ENCODE measurements at regions not wholly inside any gene's neighbourhood (a gene's known extent, or its start where the extent isn't known, plus 50 kb on each side); places are given as distances from the start of the nearest gene placed in this dataset.

GRCh38 chr7:17009007-17009719 is 127.4 kb upstream of the AGR3 start:
- Histone ChIP-seq H3K4me2 (ENCODE audit: low read length) (no peak overlapping the region), H3K27me3 (ENCODE audit: control insufficient read depth, insufficient read depth, low read length) (no peaks in the 10 kb centered on the region), H3K36me3 (ENCODE audit: control insufficient read depth, insufficient read depth, low read length) (no peaks in the 10 kb centered on the region), H3K4me1 (no peaks in the 10 kb centered on the region), H3K9me3 (ENCODE audit: control insufficient read depth, low read length) (no peaks in the 10 kb centered on the region), H3K79me2 (no peaks in the 10 kb centered on the region), H3K4me3 (ENCODE audit: low read depth, low read length) (no peak overlapping the region), H3K27ac (no peak overlapping the region), H3K9ac (no peak overlapping the region), H2AFZ (no peak overlapping the region)
- TF ChIP-seq CTCF (IDR thresholded peaks at IDR 0.05), result no peak

- Histone ChIP-seq H3K9ac (no peak overlapping the region), H2AFZ (no peak overlapping the region), H3K4me3 (ENCODE audit: low read depth, low read length) (no peak overlapping the region), H3K36me3 (ENCODE audit: control insufficient read depth, insufficient read depth, low read length) (no peaks in the 10 kb centered on the region), H3K4me1 (no peaks in the 10 kb centered on the region), H3K9me3 (ENCODE audit: control insufficient read depth, low read length) (no peaks in the 10 kb centered on the region), H3K79me2 (no peaks in the 10 kb centered on the region), H3K4me2 (ENCODE audit: low read length) (no peak overlapping the region), H3K27me3 (ENCODE audit: control insufficient read depth, insufficient read depth, low read length) (no peaks in the 10 kb centered on the region), H3K27ac (no peak overlapping the region)
- no peak for TF ChIP-seq CTCF (IDR thresholded peaks at IDR 0.05)
Observed at GRCh38 chr7:17009933-17010332, 128.2 kb upstream of the AGR3 start.

- Histone ChIP-seq H3K27me3 (ENCODE audit: control insufficient read depth, insufficient read depth, low read length) (no peaks in the 10 kb centered on the region), H3K4me2 (ENCODE audit: low read length) (no peak overlapping the region), H3K36me3 (ENCODE audit: control insufficient read depth, insufficient read depth, low read length) (no peaks in the 10 kb centered on the region), H3K9me3 (ENCODE audit: control insufficient read depth, low read length) (no peaks in the 10 kb centered on the region), H3K27ac (no peak overlapping the region), H2AFZ (no peak overlapping the region), H3K4me1 (no peaks in the 10 kb centered on the region), H3K9ac (no peak overlapping the region), H3K4me3 (ENCODE audit: low read depth, low read length) (no peak overlapping the region), H3K79me2 (no peaks in the 10 kb centered on the region)
- TF ChIP-seq CTCF (IDR thresholded peaks at IDR 0.05), result no peak
Observed at GRCh38 chr7:17010637-17011300, 129.0 kb upstream of the AGR3 start.

GRCh38 chr7:17013204-17013603 is 131.4 kb upstream of the AGR3 start:
- Histone ChIP-seq H3K79me2 (no peaks in the 10 kb centered on the region), H3K27me3 (ENCODE audit: control insufficient read depth, insufficient read depth, low read length) (no peaks in the 10 kb centered on the region), H3K4me1 (peaks cover 5% of the 10 kb centered on the region), H3K9ac (no peak overlapping the region), H3K9me3 (ENCODE audit: control insufficient read depth, low read length) (no peaks in the 10 kb centered on the region), H2AFZ (no peak overlapping the region), H3K4me3 (ENCODE audit: low read depth, low read length) (no peak overlapping the region), H3K4me2 (ENCODE audit: low read length) (no peak overlapping the region), H3K36me3 (ENCODE audit: control insufficient read depth, insufficient read depth, low read length) (no peaks in the 10 kb centered on the region), H3K27ac (no peak overlapping the region)
- TF ChIP-seq CTCF (IDR thresholded peaks at IDR 0.05), result no peak

- H3K27ac ChIP-seq, result no peak overlapping the region
- H3K4me1 ChIP-seq, result peaks cover 5% of the 10 kb centered on the region
Observed at GRCh38 chr7:17014686-17015085, 132.9 kb upstream of the AGR3 start.

More at GRCh38 chr7:17014686-17015085, 132.9 kb upstream of the AGR3 start:
- no peak overlapping the region for H3K9ac ChIP-seq
- no peak overlapping the region for H3K4me2 ChIP-seq (ENCODE audit: low read length)
- H3K36me3 ChIP-seq (ENCODE audit: control insufficient read depth, insufficient read depth, low read length), result no peaks in the 10 kb centered on the region
- H3K4me3 ChIP-seq (ENCODE audit: low read depth, low read length), result no peak overlapping the region
- no peaks in the 10 kb centered on the region for H3K9me3 ChIP-seq (ENCODE audit: control insufficient read depth, low read length)
- no peaks in the 10 kb centered on the region for H3K27me3 ChIP-seq (ENCODE audit: control insufficient read depth, insufficient read depth, low read length)
- H3K79me2 ChIP-seq, result no peaks in the 10 kb centered on the region
- TF ChIP-seq CTCF (IDR thresholded peaks at IDR 0.05), result no peak
- no peak overlapping the region for H2AFZ ChIP-seq

Measured in parathyroid adenoma (tissue), 2 donors.